22Rv1 (cell line): ENCODE measurements at regions not wholly inside any gene's neighbourhood (a gene's known extent, or its start where the extent isn't known, plus 50 kb on each side); places are given as distances from the start of the nearest gene placed in this dataset.

Source experiments
- H3K27ac ChIP-seq: fragments of 450-650 bp; 2 replicates; pipeline ENCODE4 v1.5.1; 2017
- CTCF ChIP-seq: fragments of 450-650 bp; IDR thresholded peaks from 2 replicates; pipeline ENCODE4 v1.5.1; 2017; ENCODE audit warnings: mild to moderate bottlenecking
- ZFX ChIP-seq: fragments of 450-650 bp; IDR thresholded peaks from 2 replicates; pipeline ENCODE4 v1.6.1; 2017; ENCODE audit warnings: antibody characterized with exemption, borderline replicate concordance

DNA sequence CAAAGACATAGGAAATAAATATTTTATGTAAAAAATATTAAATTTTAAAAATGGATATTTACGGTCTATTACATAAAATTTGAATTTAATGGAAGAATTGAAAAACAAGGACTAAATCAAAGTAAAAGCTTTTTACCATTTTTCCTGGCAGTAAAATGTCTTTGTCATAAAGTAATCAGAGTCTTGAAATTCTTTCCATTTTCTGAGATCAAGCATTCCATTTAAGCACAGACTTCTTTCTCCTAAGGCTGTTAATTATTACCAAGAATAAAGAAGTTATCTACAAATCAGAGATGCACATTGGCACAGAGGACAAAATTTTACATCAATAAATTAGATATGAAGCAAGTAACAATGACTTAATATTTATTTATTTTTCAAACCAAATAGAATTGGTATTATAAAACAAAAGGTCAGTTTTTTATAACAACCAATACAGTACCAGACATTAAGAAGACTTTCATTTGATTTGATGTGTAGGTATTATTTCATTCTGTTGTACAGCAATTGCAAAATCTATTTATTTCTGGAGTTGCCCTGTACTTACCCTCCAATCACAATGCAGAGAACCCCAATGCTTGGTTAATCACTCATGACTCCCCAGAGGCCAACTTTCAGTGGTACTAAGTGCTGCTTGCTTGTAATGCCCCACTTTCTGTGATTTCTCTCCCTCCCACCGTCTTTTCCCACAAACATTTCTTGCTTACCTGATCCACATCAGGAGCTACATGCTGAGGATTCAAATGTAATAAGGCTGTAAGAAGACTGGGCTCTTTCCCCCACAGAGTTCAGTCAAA, 254.6 kb downstream of the GASK1B start:
- TF ChIP-seq ZFX: no peak
- TF ChIP-seq CTCF: no peak
- H3K27ac ChIP-seq: no peak overlapping the region

- H3K27ac ChIP-seq: no peak overlapping the region
- TF ChIP-seq ZFX (no peak), CTCF (no peak)
Measured at GRCh38 chr4:157912212-157912611, 260.6 kb downstream of the GASK1B start.

DNA sequence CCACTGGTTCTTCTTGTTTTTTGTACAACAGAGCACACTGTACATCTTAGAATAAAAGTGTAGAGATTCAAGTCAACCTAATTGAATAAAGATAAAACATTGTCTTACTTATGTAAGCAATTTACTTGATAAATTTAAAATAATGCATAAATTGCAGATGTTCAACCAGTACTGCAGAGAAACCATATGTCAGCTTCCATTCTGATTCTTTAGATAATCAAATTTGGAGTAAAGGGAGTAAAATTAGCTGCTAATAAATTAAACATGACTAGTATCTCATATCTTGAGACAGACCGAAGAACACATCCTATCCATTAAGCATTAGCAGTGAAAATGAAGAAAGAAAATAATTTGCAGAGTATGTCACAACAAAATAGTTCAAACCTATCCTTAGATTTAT, 261.2 kb downstream of the GASK1B start:
- H3K27ac ChIP-seq: no peak overlapping the region
- TF ChIP-seq ZFX (no peak), CTCF (no peak)

- no peak for TF ChIP-seq CTCF
- H3K27ac ChIP-seq: no peak overlapping the region
Measured at GRCh38 chr4:157908691-157909090, 264.1 kb downstream of the GASK1B start.

DNA sequence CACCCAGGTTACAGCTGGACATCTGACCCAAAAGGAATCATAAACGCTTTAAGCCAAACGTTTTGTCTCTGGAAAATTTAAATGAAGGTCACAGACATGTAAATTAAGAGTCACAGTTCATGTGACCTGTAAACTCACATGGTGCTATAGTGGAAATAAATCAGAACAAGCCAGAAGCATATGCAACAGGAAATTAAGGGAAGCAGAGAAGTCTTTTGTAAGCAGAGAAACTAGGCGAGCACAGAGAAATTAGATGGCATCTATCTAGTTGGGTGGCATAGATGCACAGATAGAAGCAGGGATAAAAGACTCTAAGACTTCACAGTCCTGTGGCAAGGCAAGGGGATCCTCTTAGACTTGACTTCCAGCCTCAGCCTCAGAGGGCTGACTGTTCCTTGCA, 264.8 kb downstream of the GASK1B start:
- H3K27ac ChIP-seq: no peak overlapping the region
- TF ChIP-seq CTCF: no peak
- no peak for TF ChIP-seq ZFX

DNA sequence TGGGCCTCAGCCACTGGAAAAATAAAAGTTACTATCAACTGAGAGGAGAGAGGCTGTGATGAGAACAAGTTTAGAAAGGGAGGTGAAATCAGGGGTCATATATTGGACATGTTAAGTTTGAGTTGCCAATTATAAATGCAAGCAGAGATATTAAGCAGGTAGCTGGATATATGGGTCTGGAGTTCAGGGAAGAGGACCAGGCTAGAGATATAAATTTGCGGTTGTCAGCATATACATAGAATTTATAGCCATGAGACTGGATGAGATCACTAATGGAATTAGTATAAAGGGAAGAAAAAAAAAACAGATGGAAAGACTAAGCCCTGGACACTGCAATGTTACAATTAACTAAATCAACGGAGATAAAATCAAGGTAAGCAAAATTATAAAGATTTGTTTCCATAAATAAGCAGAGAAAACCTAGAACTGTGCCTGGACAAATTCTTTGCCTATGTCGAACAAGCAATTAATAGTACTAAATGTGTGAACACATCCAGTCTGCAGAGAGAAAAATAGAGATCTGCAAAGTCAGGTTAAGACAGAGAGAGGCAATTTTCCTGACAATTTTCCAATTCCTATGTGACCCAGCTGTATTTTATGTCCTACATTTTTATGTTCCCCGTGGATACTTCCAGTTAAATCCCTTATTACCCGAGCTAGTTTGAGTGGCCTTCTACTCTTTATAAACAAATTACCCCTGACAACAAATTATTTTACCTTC, 265.4 kb downstream of the GASK1B start:
- TF ChIP-seq CTCF: no peak
- no peak for TF ChIP-seq ZFX
- no peak overlapping the region for H3K27ac ChIP-seq
